Left kidney (tissue), 1 donor: ENCODE measurements at regions not wholly inside any gene's neighbourhood (a gene's known extent, or its start where the extent isn't known, plus 50 kb on each side); places are given as distances from the start of the nearest gene placed in this dataset.

Source experiments
- DNase-seq: peaks from one replicate; pipeline ENCODE4 v3.0.0-alpha.2; 2013

- no peak for DNase-seq
These were observed 1139.1 kb upstream of the SEMA6A start for GRCh38 chr5:117713585-117714198.

GRCh38 chr5:117701062-117701461 lies 1126.4 kb upstream of the SEMA6A start:
- DNase-seq = no peak

- no peak for DNase-seq
These were observed 1118.0 kb upstream of the SEMA6A start for GRCh38 chr5:117692606-117693005.

GRCh38 chr5:117691081-117691870 lies 1116.7 kb upstream of the SEMA6A start:
- DNase-seq = no peak

GRCh38 chr5:117690612-117691011 lies 1116.0 kb upstream of the SEMA6A start:
- DNase-seq = no peak

GRCh38 chr5:117686926-117687325 lies 1112.3 kb upstream of the SEMA6A start:
- DNase-seq = no peak

GRCh38 chr5:117682416-117682815 lies 1107.8 kb upstream of the SEMA6A start:
- DNase-seq = no peak

GRCh38 chr5:117681431-117682254 lies 1107.0 kb upstream of the SEMA6A start:
- no peak for DNase-seq

- peak; percentile 35 for DNase-seq
These were observed 1105.8 kb upstream of the SEMA6A start for GRCh38 chr5:117680426-117680825.

- no peak for DNase-seq
These were observed 1104.4 kb upstream of the SEMA6A start for GRCh38 chr5:117679046-117679445.

GRCh38 chr5:117675646-117676045 lies 1101.0 kb upstream of the SEMA6A start:
- no peak for DNase-seq

GRCh38 chr5:117671551-117671950 lies 1096.9 kb upstream of the SEMA6A start:
- DNase-seq = no peak

- DNase-seq = no peak
These were observed 1092.5 kb upstream of the SEMA6A start for GRCh38 chr5:117667105-117667504.

- DNase-seq = no peak
These were observed 1090.5 kb upstream of the SEMA6A start for GRCh38 chr5:117665121-117665520.

- no peak for DNase-seq
These were observed 1087.7 kb upstream of the SEMA6A start for GRCh38 chr5:117662361-117662760.

- no peak for DNase-seq
These were observed 1082.9 kb upstream of the SEMA6A start for GRCh38 chr5:117657541-117657940.

GRCh38 chr5:117652958-117653280 lies 1078.3 kb upstream of the SEMA6A start:
- no peak for DNase-seq

- peak; percentile 42 for DNase-seq
These were observed 1077.7 kb upstream of the SEMA6A start for GRCh38 chr5:117652036-117652957.

- DNase-seq = no peak
These were observed 1075.2 kb upstream of the SEMA6A start for GRCh38 chr5:117649821-117650220.

GRCh38 chr5:117645400-117645799 lies 1070.8 kb upstream of the SEMA6A start:
- DNase-seq = no peak

GRCh38 chr5:117638581-117638980 lies 1064.0 kb upstream of the SEMA6A start:
- no peak for DNase-seq

- no peak for DNase-seq
These were observed 1058.5 kb upstream of the SEMA6A start for GRCh38 chr5:117633093-117633492.
